NCI-H2227 treated with DMSO at 0.1 percent for 48 hours (cell line): ENCODE measurements at regions not wholly inside any gene's neighbourhood (a gene's known extent, or its start where the extent isn't known, plus 50 kb on each side); places are given as distances from the start of the nearest gene placed in this dataset.

ENCODE experiments used
- DNase-seq: peaks from one replicate; lab custom pipeline; 2025; lab: John Stamatoyannopoulos, UW

GRCh38 chr9:79152306-79152705 lies 419.5 kb upstream of the TLE4 start:
- DNase-seq, result no peak

- no peak for DNase-seq
These were observed 417.0 kb upstream of the TLE4 start for GRCh38 chr9:79154806-79155205.

GRCh38 chr9:79155308-79155707 lies 416.5 kb upstream of the TLE4 start:
- DNase-seq, result no peak

- no peak for DNase-seq
These were observed 408.2 kb upstream of the TLE4 start for GRCh38 chr9:79163544-79163943.

- no peak for DNase-seq
These were observed 407.4 kb upstream of the TLE4 start for GRCh38 chr9:79164406-79164805.

- no peak for DNase-seq
These were observed 406.6 kb upstream of the TLE4 start for GRCh38 chr9:79165020-79165780.

- DNase-seq, result no peak
These were observed 405.8 kb upstream of the TLE4 start for GRCh38 chr9:79166005-79166404.

GRCh38 chr9:79170643-79171042 lies 401.1 kb upstream of the TLE4 start:
- no peak for DNase-seq

- DNase-seq, result no peak
These were observed 397.8 kb upstream of the TLE4 start for GRCh38 chr9:79173932-79174331.

- no peak for DNase-seq
These were observed 395.6 kb upstream of the TLE4 start for GRCh38 chr9:79176014-79176697.

GRCh38 chr9:79184831-79185230 lies 386.9 kb upstream of the TLE4 start:
- no peak for DNase-seq

- no peak for DNase-seq
These were observed 385.9 kb upstream of the TLE4 start for GRCh38 chr9:79185866-79186265.

- DNase-seq, result no peak
These were observed 382.2 kb upstream of the TLE4 start for GRCh38 chr9:79189511-79189924.

GRCh38 chr9:79193001-79193400 lies 378.8 kb upstream of the TLE4 start:
- DNase-seq, result no peak

- DNase-seq, result no peak
These were observed 378.1 kb upstream of the TLE4 start for GRCh38 chr9:79193501-79194223.

- no peak for DNase-seq
These were observed 375.9 kb upstream of the TLE4 start for GRCh38 chr9:79195879-79196278.

- no peak for DNase-seq
These were observed 375.2 kb upstream of the TLE4 start for GRCh38 chr9:79196606-79197005.

- DNase-seq, result no peak
These were observed 371.4 kb upstream of the TLE4 start for GRCh38 chr9:79200336-79200735.

GRCh38 chr9:79201636-79202035 lies 370.1 kb upstream of the TLE4 start:
- DNase-seq, result no peak

- no peak for DNase-seq
These were observed 362.9 kb upstream of the TLE4 start for GRCh38 chr9:79208791-79209396.

GRCh38 chr9:79210541-79211243 lies 361.1 kb upstream of the TLE4 start:
- DNase-seq, result no peak
